OCI-LY7 (cell line): ENCODE measurements at regions not wholly inside any gene's neighbourhood (a gene's known extent, or its start where the extent isn't known, plus 50 kb on each side); places are given as distances from the start of the nearest gene placed in this dataset.

Experiments used
- CTCF ChIP-seq: fragments of 200-600 bp; sonication (generic); conservative IDR thresholded peaks from 2 replicates; pipeline ENCODE4 v1.5.1; 2014; ENCODE audit warnings: mild to moderate bottlenecking, antibody characterized with exemption, low read length, moderate library complexity, mixed read lengths
- EZH2phosphoT487 ChIP-seq: fragments of 200-600 bp; sonication (generic); IDR thresholded peaks from 2 replicates; pipeline ENCODE4 v1.6.1; 2018; ENCODE audit warnings: low read depth, borderline replicate concordance, mild to moderate bottlenecking, mixed run types, antibody characterized with exemption, low read length, moderate library complexity, mixed read lengths

- TF ChIP-seq CTCF (no peak), EZH2phosphoT487 (no peak)
Measured at GRCh38 chr2:57544624-57545023, 502.0 kb upstream of the VRK2 start.
